ENCODE measurements at regions not wholly inside any gene's neighbourhood (a gene's known extent, or its start where the extent isn't known, plus 50 kb on each side); places are given as distances from the start of the nearest gene placed in this dataset.

DNA sequence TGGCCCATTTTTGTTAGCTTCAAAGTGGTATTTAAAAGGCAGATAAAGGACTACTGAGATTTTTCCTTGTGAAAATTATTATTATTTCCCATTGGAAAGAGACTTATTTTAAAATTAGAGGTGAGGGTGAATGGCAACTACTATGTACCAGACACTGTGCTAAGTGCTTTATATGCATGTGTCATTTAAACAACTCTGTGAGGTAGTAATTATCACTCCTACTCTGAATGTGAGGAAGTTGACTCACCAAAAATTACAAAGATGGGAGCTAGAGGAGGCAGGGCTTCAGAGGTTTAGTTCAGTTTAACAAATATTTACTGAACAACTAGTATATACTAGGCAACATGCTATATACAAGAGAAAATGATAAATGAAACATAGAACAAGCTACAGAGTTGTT, 78.2 kb downstream of the MSL3 start:
- ChIA-PET POLR2A (no interaction called here), CTCF (interaction anchor here (0.7 kb wide), 1 partner anchor 362 kb away, joined by 3 read pairs; no protein-coding TSS in a partner anchor)
- no peaks in the 10 kb centered on the region for H3K36me3 Mint-ChIP-seq (ENCODE audit: insufficient read depth, unreplicated experiment)
- intact Hi-C loops (cut with micrococcal nuclease) = no loop called here
- H3K4me1 Mint-ChIP-seq (ENCODE audit: insufficient read depth, unreplicated experiment) = no peaks in the 10 kb centered on the region
- H3K27ac Mint-ChIP-seq (ENCODE audit: low read depth, unreplicated experiment) = no peak overlapping the region
- TF ChIP-seq, protein P1, sequence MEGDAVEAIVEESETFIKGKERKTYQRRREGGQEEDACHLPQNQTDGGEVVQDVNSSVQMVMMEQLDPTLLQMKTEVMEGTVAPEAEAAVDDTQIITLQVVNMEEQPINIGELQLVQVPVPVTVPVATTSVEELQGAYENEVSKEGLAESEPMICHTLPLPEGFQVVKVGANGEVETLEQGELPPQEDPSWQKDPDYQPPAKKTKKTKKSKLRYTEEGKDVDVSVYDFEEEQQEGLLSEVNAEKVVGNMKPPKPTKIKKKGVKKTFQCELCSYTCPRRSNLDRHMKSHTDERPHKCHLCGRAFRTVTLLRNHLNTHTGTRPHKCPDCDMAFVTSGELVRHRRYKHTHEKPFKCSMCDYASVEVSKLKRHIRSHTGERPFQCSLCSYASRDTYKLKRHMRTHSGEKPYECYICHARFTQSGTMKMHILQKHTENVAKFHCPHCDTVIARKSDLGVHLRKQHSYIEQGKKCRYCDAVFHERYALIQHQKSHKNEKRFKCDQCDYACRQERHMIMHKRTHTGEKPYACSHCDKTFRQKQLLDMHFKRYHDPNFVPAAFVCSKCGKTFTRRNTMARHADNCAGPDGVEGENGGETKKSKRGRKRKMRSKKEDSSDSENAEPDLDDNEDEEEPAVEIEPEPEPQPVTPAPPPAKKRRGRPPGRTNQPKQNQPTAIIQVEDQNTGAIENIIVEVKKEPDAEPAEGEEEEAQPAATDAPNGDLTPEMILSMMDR (IDR thresholded peaks at IDR 0.05; ENCODE audit: unreplicated experiment) = no peak
- H3K4me3 Mint-ChIP-seq (ENCODE audit: unreplicated experiment) = no peak overlapping the region
- no TSS peak for BruUV-seq (replicated peaks)
- DNase-seq (ENCODE audit: unreplicated experiment) = no peak
- peaks cover 25% of the 10 kb centered on the region for H3K27me3 Mint-ChIP-seq (ENCODE audit: insufficient read depth, unreplicated experiment)
- no peaks in the 10 kb centered on the region for H3K9me3 Mint-ChIP-seq (ENCODE audit: unreplicated experiment)

DNA sequence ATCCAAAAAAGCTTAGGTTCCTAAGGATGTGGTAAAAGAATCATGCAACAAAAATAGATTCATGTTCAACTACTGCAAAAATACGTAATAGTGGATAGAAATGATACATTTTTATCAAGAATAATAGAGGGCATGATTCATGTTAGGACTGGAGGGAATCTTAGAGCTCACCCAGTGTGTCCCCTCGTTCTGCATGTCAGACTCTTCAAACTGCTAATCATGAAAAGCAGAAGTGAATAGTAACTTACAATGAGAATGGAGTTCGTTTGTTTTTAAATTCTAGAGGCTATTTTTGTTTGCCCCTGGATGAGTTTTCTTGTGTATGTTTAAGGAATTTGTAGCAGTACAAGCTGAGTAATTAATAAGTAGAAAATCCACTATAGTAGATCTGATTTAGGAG, 79.4 kb downstream of the MSL3 start:
- BruUV-seq (replicated peaks) = no TSS peak
- no peak overlapping the region for H3K27ac Mint-ChIP-seq (ENCODE audit: low read depth, unreplicated experiment)
- H3K27me3 Mint-ChIP-seq (ENCODE audit: insufficient read depth, unreplicated experiment) = peaks cover 16% of the 10 kb centered on the region
- no peak for DNase-seq (ENCODE audit: unreplicated experiment)
- intact Hi-C loops (cut with micrococcal nuclease) = no loop called here
- H3K4me1 Mint-ChIP-seq (ENCODE audit: insufficient read depth, unreplicated experiment) = no peaks in the 10 kb centered on the region
- ChIA-PET CTCF (interaction anchor here (0.6 kb wide), 1 partner anchor 34 kb away, joined by 4 read pairs; no protein-coding TSS in a partner anchor), POLR2A (no interaction called here)
- no peaks in the 10 kb centered on the region for H3K9me3 Mint-ChIP-seq (ENCODE audit: unreplicated experiment)
- H3K4me3 Mint-ChIP-seq (ENCODE audit: unreplicated experiment) = no peak overlapping the region
- TF ChIP-seq, protein P1 (IDR thresholded peaks at IDR 0.05; ENCODE audit: unreplicated experiment) = no peak
- no peaks in the 10 kb centered on the region for H3K36me3 Mint-ChIP-seq (ENCODE audit: insufficient read depth, unreplicated experiment)

DNA sequence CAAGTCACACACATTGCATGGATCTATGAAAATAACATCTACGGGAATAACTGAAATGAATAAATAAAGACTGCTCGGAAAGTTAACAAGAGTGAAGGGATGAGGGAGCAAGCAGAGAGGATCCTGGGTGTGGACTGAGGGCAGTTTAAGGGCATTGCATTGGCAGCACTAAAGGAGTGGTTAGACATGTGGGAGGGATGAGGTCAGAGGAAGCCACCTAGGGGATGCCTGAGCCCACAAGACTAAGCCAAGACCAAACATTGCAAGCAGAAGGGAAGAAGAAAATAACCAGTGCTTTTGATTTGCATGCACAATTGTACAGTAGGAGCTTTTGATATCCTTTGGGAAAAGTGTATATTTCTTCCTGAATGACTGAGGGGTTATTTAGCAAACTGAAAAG, 106.1 kb downstream of the MSL3 start:
- no TSS peak for BruUV-seq (replicated peaks)
- intact Hi-C loops (cut with micrococcal nuclease) = no loop called here
- no peak for DNase-seq (ENCODE audit: unreplicated experiment)
- ChIA-PET POLR2A (no interaction called here), CTCF (interaction anchor here (0.7 kb wide), 1 partner anchor 38 kb away, joined by 3 read pairs; no protein-coding TSS in a partner anchor)
- Mint-ChIP-seq H3K27ac (ENCODE audit: low read depth, unreplicated experiment) (no peak overlapping the region), H3K4me3 (ENCODE audit: unreplicated experiment) (no peak overlapping the region), H3K9me3 (ENCODE audit: unreplicated experiment) (no peaks in the 10 kb centered on the region), H3K4me1 (ENCODE audit: insufficient read depth, unreplicated experiment) (no peaks in the 10 kb centered on the region), H3K27me3 (ENCODE audit: insufficient read depth, unreplicated experiment) (no peaks in the 10 kb centered on the region), H3K36me3 (ENCODE audit: insufficient read depth, unreplicated experiment) (peaks cover 7% of the 10 kb centered on the region)
- TF ChIP-seq, protein P1 (IDR thresholded peaks at IDR 0.05; ENCODE audit: unreplicated experiment) = no peak

DNA sequence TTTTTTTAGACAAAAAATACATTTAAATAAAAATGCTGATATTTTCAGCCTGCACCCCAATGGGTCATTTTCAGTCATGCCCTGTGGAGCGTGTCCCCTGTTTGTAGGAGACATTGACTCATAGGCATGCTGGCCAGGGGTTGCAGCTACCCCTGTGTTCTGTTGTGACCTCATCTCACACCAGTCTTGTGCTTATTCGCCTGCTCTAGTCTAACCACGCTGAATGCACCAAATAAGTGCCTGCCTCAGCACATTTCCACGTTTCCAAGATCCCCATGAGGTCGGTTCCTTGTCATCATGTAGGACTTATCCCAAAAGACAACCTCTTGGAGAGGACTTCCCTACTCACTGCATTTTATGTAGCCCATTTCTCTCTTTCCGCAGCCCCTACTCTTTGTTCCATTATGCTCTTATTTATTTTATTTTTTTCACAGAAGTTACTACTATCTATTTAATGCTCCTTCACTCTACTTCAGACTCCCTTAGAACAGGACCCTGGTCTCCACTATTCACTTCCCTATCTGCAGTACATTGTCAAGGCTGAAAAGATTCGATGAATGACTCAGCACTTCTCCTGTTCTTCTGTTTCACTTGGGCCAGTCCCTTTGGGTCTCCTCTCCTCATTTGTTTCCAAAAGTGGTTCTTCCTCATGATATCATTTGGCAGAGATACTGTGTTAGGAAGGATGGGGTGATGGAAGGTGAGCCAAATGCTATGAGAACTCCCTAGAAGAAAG, 109.7 kb downstream of the MSL3 start:
- BruUV-seq (replicated peaks) = no TSS peak
- Mint-ChIP-seq H3K27me3 (ENCODE audit: insufficient read depth, unreplicated experiment) (no peaks in the 10 kb centered on the region), H3K4me1 (ENCODE audit: insufficient read depth, unreplicated experiment) (no peaks in the 10 kb centered on the region), H3K36me3 (ENCODE audit: insufficient read depth, unreplicated experiment) (no peaks in the 10 kb centered on the region), H3K4me3 (ENCODE audit: unreplicated experiment) (no peak overlapping the region), H3K9me3 (ENCODE audit: unreplicated experiment) (no peaks in the 10 kb centered on the region), H3K27ac (ENCODE audit: low read depth, unreplicated experiment) (no peak overlapping the region)
- DNase-seq (ENCODE audit: unreplicated experiment) = no peak
- intact Hi-C loops (cut with micrococcal nuclease) = no loop called here
- ChIA-PET POLR2A (interaction anchor here (0.7 kb wide), 1 partner anchor 30 kb away, joined by 3 read pairs; no protein-coding TSS in a partner anchor), CTCF (no interaction called here)
- TF ChIP-seq, protein P1 (IDR thresholded peaks at IDR 0.05; ENCODE audit: unreplicated experiment) = no peak
